MM.1S (cell line): ENCODE measurements at regions not wholly inside any gene's neighbourhood (a gene's known extent, or its start where the extent isn't known, plus 50 kb on each side); places are given as distances from the start of the nearest gene placed in this dataset.

Experiments used
- EZH2 ChIP-seq: fragments of 300-600 bp; sonication (generic); optimal IDR thresholded peaks from 2 replicates; pipeline ENCODE3; 2017; ENCODE audit warnings: low read depth, mild to moderate bottlenecking, antibody characterized with exemption, low read length, mixed read lengths
- TF ChIP-seq, protein P1 (sequence below): fragments of 300-600 bp; sonication (generic); IDR thresholded peaks from 2 replicates; pipeline ENCODE4 v1.5.1; 2016; ENCODE audit warnings: antibody characterized with exemption, low read length, mixed read lengths

- TF ChIP-seq, protein P1, sequence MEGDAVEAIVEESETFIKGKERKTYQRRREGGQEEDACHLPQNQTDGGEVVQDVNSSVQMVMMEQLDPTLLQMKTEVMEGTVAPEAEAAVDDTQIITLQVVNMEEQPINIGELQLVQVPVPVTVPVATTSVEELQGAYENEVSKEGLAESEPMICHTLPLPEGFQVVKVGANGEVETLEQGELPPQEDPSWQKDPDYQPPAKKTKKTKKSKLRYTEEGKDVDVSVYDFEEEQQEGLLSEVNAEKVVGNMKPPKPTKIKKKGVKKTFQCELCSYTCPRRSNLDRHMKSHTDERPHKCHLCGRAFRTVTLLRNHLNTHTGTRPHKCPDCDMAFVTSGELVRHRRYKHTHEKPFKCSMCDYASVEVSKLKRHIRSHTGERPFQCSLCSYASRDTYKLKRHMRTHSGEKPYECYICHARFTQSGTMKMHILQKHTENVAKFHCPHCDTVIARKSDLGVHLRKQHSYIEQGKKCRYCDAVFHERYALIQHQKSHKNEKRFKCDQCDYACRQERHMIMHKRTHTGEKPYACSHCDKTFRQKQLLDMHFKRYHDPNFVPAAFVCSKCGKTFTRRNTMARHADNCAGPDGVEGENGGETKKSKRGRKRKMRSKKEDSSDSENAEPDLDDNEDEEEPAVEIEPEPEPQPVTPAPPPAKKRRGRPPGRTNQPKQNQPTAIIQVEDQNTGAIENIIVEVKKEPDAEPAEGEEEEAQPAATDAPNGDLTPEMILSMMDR = no peak
- TF ChIP-seq EZH2 = no peak
Measured at GRCh38 chr13:91219201-91219600, 128.3 kb upstream of the MIR17HG start.
